Medulla oblongata (tissue), 1 donor: ENCODE measurements at regions not wholly inside any gene's neighbourhood (a gene's known extent, or its start where the extent isn't known, plus 50 kb on each side); places are given as distances from the start of the nearest gene placed in this dataset.
"Not testable (repeated sequence)": the region's sequence is repeated elsewhere in the genome, so short reads cannot be mapped to it uniquely, and the experiment has no call there.

Source experiments
- DNase-seq: peaks from one replicate; pipeline ENCODE4 v3.0.0-alpha.2; 2015; ENCODE audit errors: extremely low spot score

DNA sequence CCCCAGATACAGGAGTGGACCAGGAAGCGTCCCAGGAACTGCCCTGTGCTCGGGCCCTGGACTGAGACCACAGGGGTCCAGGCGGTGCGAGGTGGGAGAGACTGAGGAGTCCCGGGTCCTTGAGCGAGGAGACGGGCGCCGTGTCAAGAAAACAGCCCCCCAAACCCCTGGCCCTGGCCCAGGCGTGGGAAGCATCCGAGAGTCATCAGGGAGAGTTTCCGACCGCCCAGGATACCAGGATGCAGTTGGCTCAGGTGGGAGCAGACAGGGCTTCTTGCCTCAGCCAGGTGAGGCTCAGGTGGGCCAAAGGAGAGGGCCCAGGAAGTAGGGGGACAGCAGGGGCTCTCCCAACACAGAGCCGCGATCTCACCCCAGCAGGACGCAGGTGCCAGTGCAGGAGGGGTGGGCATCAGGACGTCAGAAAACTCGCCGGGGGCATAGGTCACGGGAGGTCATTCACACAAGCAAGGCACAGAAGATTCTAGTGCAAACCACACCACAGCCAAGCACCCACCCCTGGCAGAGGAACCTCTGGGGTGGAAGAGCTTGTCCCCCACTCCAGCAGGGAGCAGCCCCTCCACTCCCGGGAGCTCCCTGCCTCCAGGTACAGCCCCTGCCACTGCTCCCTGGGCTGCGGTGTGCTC lies 102.5 kb upstream of the EIF5 start:
- DNase-seq: no peak

GRCh38 chr14:103232031-103232808 lies 101.8 kb upstream of the EIF5 start:
- no peak for DNase-seq

DNA sequence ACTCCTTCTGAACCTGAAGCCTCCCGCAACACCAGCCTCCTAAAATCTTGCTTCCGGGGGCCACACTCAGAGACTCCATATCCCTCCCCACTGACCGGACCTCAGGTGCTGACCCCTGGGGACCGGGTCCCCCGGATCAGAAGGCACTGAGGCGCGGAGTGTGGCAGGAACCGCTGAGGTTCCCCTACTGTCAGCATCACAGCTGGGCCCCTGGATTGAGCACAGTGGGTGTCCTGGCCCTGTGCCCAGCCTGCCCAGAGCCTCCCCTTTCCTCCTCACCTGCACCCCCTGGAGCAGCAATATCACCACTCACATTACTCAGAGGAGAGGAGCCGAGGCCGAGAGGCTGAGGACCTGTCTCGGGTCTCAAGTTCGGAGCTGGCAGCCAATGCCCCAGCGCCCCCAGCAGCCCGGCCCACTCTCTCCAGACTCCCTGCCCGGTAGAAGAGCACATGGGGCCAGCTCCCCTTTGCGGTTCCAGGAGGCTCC lies 101.2 kb upstream of the EIF5 start:
- no peak for DNase-seq

DNA sequence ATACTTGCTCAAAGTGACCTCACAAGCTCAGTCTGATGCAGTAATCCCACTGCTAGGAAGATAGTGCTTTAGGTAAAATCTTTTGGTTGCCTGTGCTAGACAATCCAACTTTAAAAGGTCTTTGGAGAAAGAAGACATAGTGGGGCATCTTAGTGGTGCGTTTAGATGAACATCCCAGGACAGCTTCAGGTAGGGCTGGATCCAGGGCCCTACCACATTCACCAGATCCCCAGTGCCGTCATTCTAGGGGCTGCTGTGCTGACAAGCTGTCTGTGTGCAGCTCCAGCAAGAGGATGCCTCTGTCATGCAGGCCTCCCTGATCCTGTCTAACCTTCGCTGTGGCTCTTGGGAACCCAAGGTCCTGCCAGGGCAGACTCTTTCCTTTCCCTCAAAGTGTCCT lies 100.7 kb upstream of the EIF5 start:
- no peak for DNase-seq

GRCh38 chr14:103234826-103235225 lies 99.2 kb upstream of the EIF5 start:
- DNase-seq: not testable (repeated sequence)

DNA sequence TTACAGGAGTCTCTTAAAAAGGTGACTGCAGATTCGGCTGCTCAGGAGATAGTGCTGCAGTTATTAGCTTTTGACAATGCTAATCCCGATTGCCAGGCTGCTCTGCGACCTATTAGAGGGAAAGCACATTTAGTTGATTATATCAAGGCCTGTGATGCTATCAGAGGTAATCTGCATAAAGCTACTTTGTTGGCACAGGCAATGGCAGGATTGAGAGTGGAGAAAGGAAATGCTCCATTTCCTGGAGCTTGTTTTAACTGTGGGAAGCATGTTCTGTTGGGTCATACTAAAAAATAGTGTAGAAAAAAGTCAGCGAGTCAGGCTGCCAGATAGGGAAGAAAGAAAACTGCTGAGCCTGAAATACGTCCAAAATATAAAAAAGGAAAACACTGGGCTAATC lies 98.5 kb upstream of the EIF5 start:
- DNase-seq: not testable (repeated sequence)

GRCh38 chr14:103239751-103240150 lies 94.3 kb upstream of the EIF5 start:
- DNase-seq: no peak

GRCh38 chr14:103241531-103241930 lies 92.5 kb upstream of the EIF5 start:
- DNase-seq: peak; percentile 7

GRCh38 chr14:103243764-103244737 lies 90.0 kb upstream of the EIF5 start:
- no peak for DNase-seq

DNA sequence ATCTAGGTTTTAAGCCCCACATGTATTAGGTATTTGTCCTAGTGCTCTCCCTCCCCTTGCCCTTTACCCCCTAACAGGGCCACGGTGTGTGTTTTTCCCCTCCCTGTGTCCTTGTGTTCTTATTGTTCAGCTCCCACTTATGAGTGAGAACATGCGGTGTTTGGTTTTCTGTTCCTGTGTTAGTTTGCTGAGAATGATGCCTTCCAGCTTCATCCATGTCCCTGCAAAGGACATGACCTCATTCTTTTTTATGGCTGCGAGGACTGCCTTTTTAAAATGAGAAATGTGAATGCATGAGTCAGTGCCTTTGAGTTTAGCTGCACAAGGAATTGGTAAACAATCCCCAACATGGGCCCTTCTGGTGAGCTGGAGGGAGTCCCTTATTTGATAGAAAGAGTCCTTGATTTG lies 88.4 kb upstream of the EIF5 start:
- not testable (repeated sequence) for DNase-seq

- DNase-seq: no peak
These were observed 88.0 kb upstream of the EIF5 start for GRCh38 chr14:103246070-103246469.

GRCh38 chr14:103247169-103247606 lies 86.8 kb upstream of the EIF5 start:
- DNase-seq: no peak

GRCh38 chr14:103250181-103250580 lies 83.9 kb upstream of the EIF5 start:
- no peak for DNase-seq

GRCh38 chr14:103250874-103251273 lies 83.2 kb upstream of the EIF5 start:
- no peak for DNase-seq

DNA sequence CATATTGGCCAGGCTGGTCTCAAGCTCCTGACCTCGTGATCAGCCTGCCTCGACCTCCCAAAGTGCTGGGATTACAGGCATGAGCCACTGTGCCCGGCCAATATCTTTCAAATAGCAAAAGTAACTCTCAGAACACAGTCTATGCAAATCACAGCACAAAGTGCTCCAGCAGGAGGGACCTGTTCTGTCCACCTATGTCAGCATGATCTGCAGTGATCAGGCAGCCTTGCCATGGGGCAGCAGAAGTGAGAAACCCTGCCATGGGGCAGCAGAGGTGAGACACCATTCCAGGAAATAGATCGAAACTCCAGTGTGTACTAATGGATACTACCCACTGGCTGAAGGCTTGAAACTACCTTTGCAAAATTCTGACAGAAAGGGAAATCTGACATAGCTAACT lies 78.5 kb upstream of the EIF5 start:
- no peak for DNase-seq

DNA sequence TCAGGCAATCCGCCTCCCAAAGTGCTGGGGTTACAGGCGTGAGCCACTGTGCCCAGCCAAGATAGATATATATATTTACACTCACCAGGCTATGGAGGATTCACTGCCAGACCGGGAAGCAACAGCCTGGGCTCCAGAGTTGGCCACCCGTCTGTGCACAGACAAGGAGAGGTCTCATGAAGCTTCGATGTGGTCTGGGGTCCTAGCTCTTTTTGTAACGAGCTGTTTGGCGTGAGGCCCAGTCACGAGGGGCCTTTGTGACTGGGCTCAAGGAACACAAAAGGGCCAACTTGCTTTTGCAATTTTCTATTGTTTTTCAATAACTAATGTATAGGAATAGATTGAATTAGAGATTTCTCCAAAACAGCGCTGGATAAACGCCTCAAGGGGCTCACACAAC lies 77.6 kb upstream of the EIF5 start:
- no peak for DNase-seq

DNA sequence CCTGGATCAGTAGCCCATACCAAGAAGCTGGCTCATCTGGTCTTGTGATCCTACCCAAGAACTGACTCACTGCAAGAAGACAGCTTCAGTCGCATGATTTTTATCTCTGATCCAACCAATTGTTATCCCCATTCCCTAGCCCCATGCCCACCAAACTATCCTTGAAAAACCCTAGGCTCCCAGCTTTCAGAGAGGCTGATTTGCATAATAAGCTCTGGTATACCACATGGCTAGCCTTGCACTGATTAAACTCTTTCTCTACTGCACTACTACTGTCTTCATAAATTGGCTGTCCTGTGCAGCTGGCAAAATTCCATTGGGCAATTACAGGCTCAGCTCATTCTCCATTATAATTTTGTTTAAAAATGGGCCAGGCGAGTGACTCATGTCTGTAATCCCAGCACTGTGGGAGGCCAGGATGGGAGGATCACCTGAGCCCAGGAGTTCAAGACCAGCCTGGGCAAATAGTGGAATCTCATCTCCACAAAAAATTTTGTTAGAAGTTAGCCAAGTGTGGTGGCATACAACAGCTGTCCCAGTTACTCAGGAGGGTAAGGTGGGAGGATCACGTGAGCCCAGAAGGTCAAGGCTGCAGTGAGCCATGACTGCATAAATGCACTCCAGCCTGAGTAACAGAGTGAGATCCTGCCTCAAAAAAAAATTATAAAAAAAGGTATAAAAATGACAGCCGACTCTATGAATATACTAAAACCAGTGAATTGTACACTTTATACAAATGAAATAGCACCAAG lies 76.7 kb upstream of the EIF5 start:
- no peak for DNase-seq

DNA sequence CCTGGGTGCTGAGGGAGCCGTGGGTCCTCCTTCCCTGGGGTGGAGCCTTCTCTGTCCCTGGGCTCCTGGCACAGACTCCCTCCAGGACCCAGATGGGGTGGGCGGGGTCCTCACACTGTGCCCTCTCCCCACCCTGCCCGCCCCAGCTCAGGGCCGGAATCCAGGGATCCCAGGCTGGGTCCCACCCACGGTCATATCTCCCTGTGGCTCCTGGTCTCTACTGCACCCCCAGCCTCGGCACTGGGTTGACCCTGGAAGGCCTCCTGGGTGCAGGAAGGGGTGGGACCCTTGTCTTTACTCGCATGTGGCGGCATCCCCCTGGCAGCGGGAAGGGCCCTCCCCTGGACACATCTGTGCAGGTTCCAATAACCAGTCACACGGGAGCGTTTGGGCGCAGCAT lies 75.8 kb upstream of the EIF5 start:
- no peak for DNase-seq

DNA sequence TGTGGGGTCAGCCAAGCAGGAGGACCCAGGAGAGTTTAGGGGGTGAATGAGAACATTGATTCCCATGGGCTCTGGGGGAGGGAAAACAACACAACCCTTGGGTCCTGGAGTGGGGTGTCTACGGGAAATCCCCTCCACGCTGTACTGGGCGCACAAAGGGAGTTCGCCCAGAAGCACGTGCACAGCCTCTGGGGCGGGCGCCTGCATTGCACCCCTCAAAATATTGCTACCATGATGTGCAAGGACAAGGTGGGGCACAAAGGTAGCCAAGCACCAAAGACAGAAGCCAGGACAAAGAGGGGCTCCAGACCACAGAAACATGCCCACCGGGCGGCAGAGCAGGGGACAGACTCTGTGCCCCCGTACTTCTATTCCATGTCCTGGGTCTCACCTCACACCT lies 74.9 kb upstream of the EIF5 start:
- DNase-seq: no peak

DNA sequence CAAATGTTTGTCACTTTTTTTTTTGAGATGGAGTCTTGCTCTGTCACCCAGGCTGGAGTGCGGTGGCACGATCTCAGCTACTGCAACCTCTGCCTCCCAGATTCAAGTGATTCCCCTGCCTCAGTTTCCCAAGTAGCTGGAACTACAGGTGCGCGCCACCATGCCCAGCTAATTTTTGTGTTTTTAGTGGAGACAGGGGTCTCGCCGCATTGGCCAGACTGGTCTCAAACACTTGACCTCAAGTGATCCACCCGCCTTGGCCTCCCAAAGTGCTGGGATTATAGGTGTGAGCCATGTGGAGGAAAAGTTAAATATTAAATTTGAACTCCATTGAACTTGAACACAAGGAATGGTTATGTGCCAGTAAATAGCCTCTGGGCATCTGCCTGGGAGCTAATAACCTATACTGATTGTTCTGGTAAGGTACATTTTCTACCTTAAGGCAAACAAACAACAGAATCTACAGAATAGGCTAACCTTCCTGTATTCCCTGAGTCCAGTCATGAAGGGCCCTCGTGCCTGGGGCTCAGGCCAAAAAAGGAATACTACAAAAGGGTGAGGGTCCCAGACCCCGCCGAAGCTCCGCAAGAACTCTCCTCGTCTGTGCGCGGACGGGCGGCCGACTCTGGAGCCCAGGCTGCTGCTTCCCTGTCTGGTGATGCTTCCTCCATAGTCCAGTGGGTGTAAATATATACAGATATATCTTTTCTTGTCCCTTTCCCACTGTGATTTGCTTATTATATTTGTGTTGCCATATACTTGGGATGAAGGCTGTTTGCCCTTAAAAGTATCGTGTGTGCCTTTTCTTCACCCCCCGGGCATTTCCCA lies 74.0 kb upstream of the EIF5 start:
- DNase-seq: no peak
